Kidney (tissue), 10 donors: ENCODE measurements at regions not wholly inside any gene's neighbourhood (a gene's known extent, or its start where the extent isn't known, plus 50 kb on each side); places are given as distances from the start of the nearest gene placed in this dataset.
"Not testable (repeated sequence)": the region's sequence is repeated elsewhere in the genome, so short reads cannot be mapped to it uniquely, and the experiment has no call there.

Experiments
- DNase-seq, 5 donors: peaks; one replicate each; pipeline ENCODE4 v3.0.0-alpha.2; 2013 to 2020
- FAIRE-seq: peaks from 2 replicates; lab custom pipeline; 2012; peaks lifted over from hg19 to GRCh38; lab: Jason Lieb, UNC
- H3K27ac ChIP-seq, 2 donors: one replicate each; pipeline ENCODE4 v1.7.0; 2013; ENCODE audit warnings: low read depth in 2 of 2, low read length in 2 of 2, inconsistent platforms in 1 of 2
- H3K27me3 ChIP-seq: one replicate; pipeline ENCODE4 v1.7.1; 2013; ENCODE audit warnings: low read length, inconsistent platforms; ENCODE audit not compliant: control insufficient read depth, insufficient read depth
- H3K36me3 ChIP-seq, 3 donors: one replicate each; pipeline versions ENCODE4 v1.7.0 to v1.7.1; 2013; ENCODE audit warnings: low read length in 3 of 3, control low read depth in 1 of 3, inconsistent platforms in 1 of 3; ENCODE audit not compliant: insufficient read depth in 3 of 3, control insufficient read depth in 2 of 3
- H3K4me1 ChIP-seq, 3 donors: one replicate each; pipeline versions ENCODE4 v1.7.0 to v1.7.1; 2013; ENCODE audit warnings: low read length in 3 of 3, inconsistent platforms in 1 of 3, low read depth in 1 of 3; ENCODE audit not compliant: control insufficient read depth in 2 of 3, insufficient read depth in 2 of 3
- H3K4me3 ChIP-seq, 3 donors: one replicate each; pipeline versions ENCODE4 v1.7.0 to v1.8.1; 2013; ENCODE audit warnings: low read length in 3 of 3, control low read depth in 1 of 3, inconsistent platforms in 1 of 3
- H3K9ac ChIP-seq, 3 donors: one replicate each; pipeline versions ENCODE4 v1.7.0 to v1.7.1; 2013; ENCODE audit warnings: low read length in 3 of 3, control low read depth in 1 of 3, inconsistent platforms in 1 of 3
- H3K9me3 ChIP-seq, 3 donors: one replicate each; pipeline versions ENCODE4 v1.7.0 to v1.7.1; 2013; ENCODE audit warnings: low read length in 3 of 3, control low read depth in 1 of 3, inconsistent platforms in 1 of 3; ENCODE audit not compliant: control insufficient read depth in 2 of 3, insufficient read depth in 1 of 3
- intact Hi-C: fragments of 100-400 bp; cut with DNase I; formaldehyde crosslinking; loops from one replicate; pipeline ENCODE4 v1.11.1; 2022
- donor health status: control.
- donor health status: control.
- donor health status: DM: yes; HTN: yes; CAD: no.
- donor health status: Normal renal cell carcinoma (clear cell type).

DNA sequence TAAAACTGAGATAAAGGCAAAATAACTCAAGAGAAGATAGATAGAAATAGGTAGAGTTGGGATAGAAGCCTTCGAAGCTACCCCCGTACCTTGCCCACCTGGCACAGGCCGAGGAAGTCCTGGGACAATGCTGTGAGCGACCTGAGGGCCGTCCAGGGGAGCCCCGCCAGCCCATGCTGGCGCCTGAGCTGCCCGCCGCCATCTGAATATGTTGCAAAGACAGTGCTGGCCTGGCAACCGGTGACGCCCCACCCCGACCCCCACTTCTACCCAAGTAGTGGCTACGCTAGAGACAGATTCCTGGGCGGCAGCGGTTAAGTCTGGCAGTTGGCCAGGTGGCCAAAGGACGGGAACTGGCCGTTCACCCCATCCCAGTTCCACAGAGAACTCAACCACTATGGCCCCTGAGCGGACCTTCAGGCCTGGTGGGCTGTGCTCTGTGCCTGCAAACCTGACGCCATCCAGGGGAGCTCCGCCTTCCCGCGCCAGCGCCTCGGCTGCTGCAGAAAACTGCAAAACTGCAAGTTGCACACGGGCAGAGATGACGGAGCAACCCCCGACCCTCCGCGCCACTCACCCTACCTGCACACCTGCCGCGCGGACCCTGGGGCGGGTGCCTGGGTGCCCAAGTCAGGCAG is 866.2 kb downstream of the SPATA31A1 start:
- DNase-seq: peak in 1 of 5 donors; percentile 23
- H3K4me1 ChIP-seq, H3K4me3 ChIP-seq, H3K27ac ChIP-seq, intact Hi-C loops, H3K36me3 ChIP-seq, H3K9me3 ChIP-seq, FAIRE-seq, H3K9ac ChIP-seq, H3K27me3 ChIP-seq: not testable (repeated sequence)

DNA sequence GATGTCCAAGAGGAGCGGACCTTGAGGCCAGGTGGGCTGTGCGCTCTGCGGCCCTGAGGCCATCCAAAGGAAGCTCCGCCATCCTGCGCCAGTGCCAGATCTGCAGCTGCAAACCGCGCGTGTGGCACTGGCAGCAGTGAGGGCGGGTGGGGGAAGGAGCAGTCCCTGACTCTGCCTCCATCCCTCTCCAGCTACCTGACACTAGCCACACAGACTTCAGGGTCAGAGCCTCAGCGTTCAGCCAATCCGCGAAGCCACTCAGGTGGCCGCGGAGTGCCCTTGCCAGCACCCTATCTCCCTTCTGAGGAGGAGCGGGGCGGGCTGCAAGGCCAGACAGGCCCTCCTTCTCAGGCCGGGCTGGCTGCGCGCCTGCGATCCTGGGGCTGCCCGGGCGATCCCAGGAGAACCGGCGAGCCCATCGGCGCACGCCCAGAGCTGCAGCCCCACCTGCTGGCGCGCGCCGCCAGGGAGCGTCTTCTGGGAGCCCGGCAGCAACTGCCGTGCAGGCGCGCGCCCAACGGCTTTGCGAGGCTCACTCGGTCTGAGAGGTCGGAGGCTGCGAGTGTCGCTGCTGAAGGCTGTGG is 867.2 kb downstream of the SPATA31A1 start:
- H3K9me3 ChIP-seq, H3K4me1 ChIP-seq, H3K36me3 ChIP-seq, H3K27me3 ChIP-seq, H3K27ac ChIP-seq, H3K4me3 ChIP-seq, H3K9ac ChIP-seq, intact Hi-C loops, FAIRE-seq: not testable (repeated sequence)
- DNase-seq: peak in 2 of 5 donors; percentile 28 to 52

DNA sequence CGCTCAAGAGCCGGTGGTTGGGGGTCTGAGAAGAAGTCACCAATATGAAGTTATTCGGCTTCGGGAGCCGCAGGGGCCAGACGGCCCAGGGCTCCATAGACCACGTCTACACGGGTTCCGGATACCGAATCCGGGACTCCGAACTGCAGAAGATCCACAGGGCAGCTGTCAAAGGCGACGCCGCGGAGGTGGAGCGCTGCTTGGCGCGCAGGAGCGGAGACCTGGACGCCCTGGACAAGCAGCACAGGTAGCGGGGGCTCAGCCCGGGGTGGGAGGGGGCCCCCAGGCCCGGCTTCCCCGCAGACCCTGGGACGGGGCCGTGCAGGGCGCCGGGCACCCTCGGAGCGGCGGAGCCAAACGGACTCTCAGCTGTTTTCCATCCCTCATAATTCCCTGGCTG is 867.9 kb downstream of the SPATA31A1 start:
- FAIRE-seq, H3K36me3 ChIP-seq, intact Hi-C loops, H3K9ac ChIP-seq, H3K4me1 ChIP-seq, H3K4me3 ChIP-seq, H3K9me3 ChIP-seq, H3K27me3 ChIP-seq, H3K27ac ChIP-seq: not testable (repeated sequence)
- peak in 1 of 5 donors; percentile 56 for DNase-seq
